Spleen (tissue), 7 donors: ENCODE measurements at regions not wholly inside any gene's neighbourhood (a gene's known extent, or its start where the extent isn't known, plus 50 kb on each side); places are given as distances from the start of the nearest gene placed in this dataset.

ENCODE experiments used
- POLR2A ChIP-seq, 3 donors: fragments of 450-650 bp; IDR thresholded peaks; one replicate each; pipeline ENCODE4 v1.5.1; 2017; ENCODE audit warnings: antibody characterized with exemption in 3 of 3, mild to moderate bottlenecking in 1 of 3
- POLR2AphosphoS5 ChIP-seq, 3 donors: sonication (generic); formaldehyde crosslinking; IDR thresholded peaks; one replicate each; pipeline ENCODE4 v1.5.1; 2017; ENCODE audit warnings: antibody characterized with exemption in 3 of 3
- TF ChIP-seq, protein P1 (sequence below), 11 experiments: fragments of 200-600 bp in 7 of 11; fragments of 450-650 bp in 4 of 11; sonication (generic) in 4 of 11; IDR thresholded peaks in 8 of 11; conservative IDR thresholded peaks in 3 of 11; 1 replicate in 7 of 11; 2 replicates in 4 of 11; pipeline versions ENCODE4 v1.4.0 to v1.8.0; 2016 to 2021; ENCODE audit warnings: antibody characterized with exemption in 11 of 11, inconsistent platforms in 4 of 11, mild to moderate bottlenecking in 1 of 11
- donor health status: DM: no; HTN: no; CAD: no; lungs with moderate emphysema.
- donor health status: DM: no; HTN: no; CAD: no.
- donor health status: DM: no; HTN: no; CAD: no.

DNA sequence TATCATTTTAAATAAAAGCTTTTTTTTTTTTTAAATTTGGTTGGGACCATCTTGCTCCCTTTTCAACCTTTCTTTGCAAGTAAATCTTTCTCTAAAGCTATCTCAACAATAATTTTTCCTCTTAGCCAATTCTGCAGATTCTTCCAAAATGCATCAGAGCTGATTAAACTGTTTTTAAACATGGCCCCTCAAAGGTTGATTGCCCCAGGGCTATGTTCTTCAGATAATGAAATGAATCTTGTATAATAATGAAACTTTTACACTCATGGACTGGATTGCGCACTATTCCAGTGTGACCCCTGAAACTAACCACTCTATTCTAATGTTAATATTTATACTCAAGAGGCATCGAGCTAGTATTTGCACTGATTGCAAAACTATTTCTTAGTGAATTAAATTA is 222.8 kb upstream of the PRDM9 start:
- TF ChIP-seq, protein P1, sequence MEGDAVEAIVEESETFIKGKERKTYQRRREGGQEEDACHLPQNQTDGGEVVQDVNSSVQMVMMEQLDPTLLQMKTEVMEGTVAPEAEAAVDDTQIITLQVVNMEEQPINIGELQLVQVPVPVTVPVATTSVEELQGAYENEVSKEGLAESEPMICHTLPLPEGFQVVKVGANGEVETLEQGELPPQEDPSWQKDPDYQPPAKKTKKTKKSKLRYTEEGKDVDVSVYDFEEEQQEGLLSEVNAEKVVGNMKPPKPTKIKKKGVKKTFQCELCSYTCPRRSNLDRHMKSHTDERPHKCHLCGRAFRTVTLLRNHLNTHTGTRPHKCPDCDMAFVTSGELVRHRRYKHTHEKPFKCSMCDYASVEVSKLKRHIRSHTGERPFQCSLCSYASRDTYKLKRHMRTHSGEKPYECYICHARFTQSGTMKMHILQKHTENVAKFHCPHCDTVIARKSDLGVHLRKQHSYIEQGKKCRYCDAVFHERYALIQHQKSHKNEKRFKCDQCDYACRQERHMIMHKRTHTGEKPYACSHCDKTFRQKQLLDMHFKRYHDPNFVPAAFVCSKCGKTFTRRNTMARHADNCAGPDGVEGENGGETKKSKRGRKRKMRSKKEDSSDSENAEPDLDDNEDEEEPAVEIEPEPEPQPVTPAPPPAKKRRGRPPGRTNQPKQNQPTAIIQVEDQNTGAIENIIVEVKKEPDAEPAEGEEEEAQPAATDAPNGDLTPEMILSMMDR (IDR thresholded peaks at IDR 0.05 in 8 of 11, conservative IDR thresholded peaks at IDR 0.05 in 3 of 11): no peak
- TF ChIP-seq POLR2A (IDR thresholded peaks at IDR 0.05) (no peak), POLR2AphosphoS5 (IDR thresholded peaks at IDR 0.05) (no peak)
